Breast epithelium (tissue), 4 donors: ENCODE measurements at regions not wholly inside any gene's neighbourhood (a gene's known extent, or its start where the extent isn't known, plus 50 kb on each side); places are given as distances from the start of the nearest gene placed in this dataset.

Experiments used
- DNase-seq, 2 donors: peaks; one replicate each; pipeline ENCODE4 v3.0.0-alpha.2; 2019; ENCODE audit warnings: low spot score in 2 of 2
- H3K27ac ChIP-seq, 2 donors: fragments of 200-600 bp; sonication (generic) in 1 of 2; one replicate each; pipeline ENCODE4 v1.5.1; 2016 to 2019; ENCODE audit warnings: mild to moderate bottlenecking in 1 of 2
- H3K27me3 ChIP-seq, 2 donors: fragments of 200-600 bp; sonication (generic) in 1 of 2; one replicate each; pipeline versions ENCODE4 v1.5.1 to v1.6.0; 2017 to 2019; ENCODE audit warnings: control low read depth in 1 of 2, mild to moderate bottlenecking in 1 of 2
- H3K36me3 ChIP-seq: fragments of 200-600 bp; one replicate; pipeline ENCODE4 v1.5.1; 2019
- H3K4me1 ChIP-seq, 2 donors: fragments of 200-600 bp; sonication (generic); one replicate each; pipeline ENCODE4 v1.5.1; 2016 to 2019; ENCODE audit warnings: control low read depth in 1 of 2
- H3K4me3 ChIP-seq, 3 donors: fragments of 200-600 bp; sonication (generic); 1 replicate in 2 of 3; 2 replicates in 1 of 3; pipeline ENCODE4 v1.5.1; 2016 to 2019; ENCODE audit warnings: mild to moderate bottlenecking in 3 of 3, moderate library complexity in 2 of 3
- H3K9me3 ChIP-seq, 2 donors: fragments of 200-600 bp; sonication (generic) in 1 of 2; one replicate each; pipeline ENCODE4 v1.5.1; 2016 to 2019; ENCODE audit warnings: control low read depth in 1 of 2
- CTCF ChIP-seq, 3 donors: fragments of 450-650 bp; IDR thresholded peaks; one replicate each; pipeline ENCODE4 v1.5.1; 2016 to 2017; ENCODE audit warnings: antibody characterized with exemption in 3 of 3, mild to moderate bottlenecking in 3 of 3, moderate library complexity in 3 of 3
- POLR2A ChIP-seq: fragments of 450-650 bp; IDR thresholded peaks from one replicate; pipeline ENCODE4 v1.6.1; 2016; ENCODE audit warnings: antibody characterized with exemption, mild to moderate bottlenecking, moderate library complexity
- POLR2AphosphoS5 ChIP-seq, 3 donors: sonication (generic); formaldehyde crosslinking; IDR thresholded peaks; one replicate each; pipeline ENCODE4 v1.6.1; 2017; ENCODE audit warnings: antibody characterized with exemption in 3 of 3
- intact Hi-C: fragments of 100-400 bp; cut with DNase I; formaldehyde crosslinking; loops from one replicate; pipeline ENCODE4 v1.15.1; 2023; ENCODE audit warnings: low total_unique reads

DNA sequence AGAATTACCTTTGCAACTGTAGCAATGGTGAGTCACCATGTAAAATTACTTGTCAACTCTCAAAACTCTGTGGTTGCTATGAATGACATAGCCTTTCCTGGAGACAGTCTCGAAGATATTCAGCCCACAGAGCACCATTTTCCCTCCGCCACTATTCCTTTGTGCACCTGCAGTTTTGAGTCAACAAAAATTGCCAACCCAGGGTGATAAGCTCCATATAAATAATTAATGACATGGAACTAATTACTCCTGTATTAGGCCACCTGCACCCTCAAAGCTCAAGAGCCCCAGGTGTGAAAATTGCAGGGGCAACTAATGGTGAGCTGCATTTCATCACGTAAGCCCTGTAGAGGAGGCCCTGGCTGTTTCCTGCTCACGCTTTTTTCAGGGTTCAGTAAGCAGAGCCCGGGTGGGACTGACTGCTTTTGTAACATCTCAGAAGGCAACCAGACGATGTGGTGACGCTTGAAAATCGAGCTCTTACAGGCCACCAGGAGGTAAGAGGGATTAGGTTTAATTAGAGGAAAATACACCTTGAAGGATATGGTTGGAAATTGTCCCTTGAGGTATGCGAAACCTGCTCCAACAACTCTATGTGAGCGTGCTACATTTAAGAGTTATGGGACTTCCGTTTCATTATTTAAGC lies 70.8 kb downstream of the BMP2 start:
- no peak overlapping the region for H3K4me3 ChIP-seq
- intact Hi-C loops, result no loop called here
- DNase-seq, result no peak
- no peaks in the 10 kb centered on the region for H3K4me1 ChIP-seq
- H3K27ac ChIP-seq, result no peak overlapping the region
- peaks cover 0 to 8% of the 10 kb centered on the region in 2 donors for H3K27me3 ChIP-seq
- no peaks in the 10 kb centered on the region for H3K9me3 ChIP-seq
- TF ChIP-seq POLR2AphosphoS5 (IDR thresholded peaks at IDR 0.05), result no peak
- TF ChIP-seq POLR2A, result no peak
- no peak for TF ChIP-seq CTCF (IDR thresholded peaks at IDR 0.05)
- H3K36me3 ChIP-seq, result no peaks in the 10 kb centered on the region

DNA sequence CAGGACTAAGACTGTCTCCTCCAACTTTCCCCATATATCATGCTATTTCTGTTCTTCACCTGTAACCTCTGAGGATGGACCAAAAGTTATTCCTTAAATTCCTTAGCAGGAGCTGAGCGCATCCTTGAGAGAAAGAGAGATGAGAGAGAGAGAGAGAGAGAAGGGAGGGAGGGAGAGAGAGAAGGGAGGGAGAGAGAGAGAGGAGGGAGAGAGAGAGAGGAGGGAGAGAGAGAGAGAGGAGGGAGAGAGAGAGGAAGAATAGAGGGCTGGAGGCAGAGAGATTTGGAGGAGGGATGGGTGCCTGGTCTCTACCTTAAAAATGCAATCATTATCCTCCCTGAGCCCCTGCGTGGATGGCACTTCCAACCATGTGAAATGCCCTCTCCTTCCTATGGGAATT lies 73.6 kb downstream of the BMP2 start:
- no peak overlapping the region for H3K27ac ChIP-seq
- H3K4me1 ChIP-seq, result no peaks in the 10 kb centered on the region
- no peak for DNase-seq
- no peak overlapping the region for H3K4me3 ChIP-seq
- no peaks in the 10 kb centered on the region for H3K36me3 ChIP-seq
- peaks cover 0 to 8% of the 10 kb centered on the region in 2 donors for H3K27me3 ChIP-seq
- intact Hi-C loops, result no loop called here
- no peak for TF ChIP-seq CTCF (IDR thresholded peaks at IDR 0.05)
- no peak for TF ChIP-seq POLR2AphosphoS5 (IDR thresholded peaks at IDR 0.05)
- TF ChIP-seq POLR2A, result no peak
- no peaks in the 10 kb centered on the region for H3K9me3 ChIP-seq

DNA sequence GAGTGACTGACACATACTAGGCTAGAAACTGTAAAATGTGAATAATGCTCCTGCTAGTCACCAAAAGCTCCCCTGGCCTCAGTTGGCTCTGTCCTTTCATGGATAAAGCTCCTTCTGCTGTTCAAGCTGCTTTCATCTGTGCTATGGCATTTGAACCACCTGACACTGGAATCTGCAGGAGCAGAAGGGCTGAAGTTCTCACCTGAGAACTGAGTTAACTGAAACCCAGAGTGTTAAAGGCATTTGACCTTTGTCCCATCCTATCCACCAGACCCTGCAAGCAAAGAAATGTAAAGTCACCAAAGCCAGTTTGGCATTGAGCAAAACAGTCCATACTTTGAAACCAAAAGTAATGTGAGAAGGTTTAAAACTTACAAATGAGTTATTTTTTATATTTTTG lies 77.7 kb downstream of the BMP2 start:
- no peaks in the 10 kb centered on the region for H3K36me3 ChIP-seq
- no peak overlapping the region for H3K4me3 ChIP-seq
- H3K27ac ChIP-seq, result no peak overlapping the region
- DNase-seq, result no peak
- intact Hi-C loops, result no loop called here
- no peak for TF ChIP-seq POLR2AphosphoS5 (IDR thresholded peaks at IDR 0.05)
- TF ChIP-seq CTCF (IDR thresholded peaks at IDR 0.05), result no peak
- TF ChIP-seq POLR2A, result no peak
- peaks cover 0 to 8% of the 10 kb centered on the region in 2 donors for H3K27me3 ChIP-seq
- no peaks in the 10 kb centered on the region for H3K4me1 ChIP-seq
- no peaks in the 10 kb centered on the region for H3K9me3 ChIP-seq

DNA sequence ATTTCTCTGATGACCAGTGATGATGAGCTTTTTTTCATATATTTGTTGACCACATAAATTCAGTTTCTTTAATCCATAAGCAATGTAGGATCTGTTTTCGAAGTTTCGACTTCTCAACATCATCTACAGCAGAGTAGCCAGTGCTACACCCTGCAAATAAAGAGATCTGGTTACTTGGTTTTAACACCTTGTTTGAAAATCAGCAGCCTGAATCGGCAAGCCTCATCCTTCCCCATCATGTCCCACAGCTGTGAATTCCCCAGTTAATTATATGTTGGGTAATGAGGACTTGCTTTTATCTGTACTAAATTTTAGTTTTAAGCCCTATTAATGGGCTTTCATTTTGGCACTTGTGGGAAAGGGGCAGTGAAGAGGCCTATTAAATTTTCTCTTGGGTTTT lies 80.6 kb downstream of the BMP2 start:
- Histone ChIP-seq H3K36me3 (no peaks in the 10 kb centered on the region), H3K9me3 (no peaks in the 10 kb centered on the region), H3K27me3 (no peaks in the 10 kb centered on the region), H3K27ac (no peak overlapping the region), H3K4me1 (no peaks in the 10 kb centered on the region), H3K4me3 (no peak overlapping the region)
- intact Hi-C loops, result no loop called here
- DNase-seq, result no peak
- TF ChIP-seq POLR2AphosphoS5 (IDR thresholded peaks at IDR 0.05) (no peak), POLR2A (no peak), CTCF (IDR thresholded peaks at IDR 0.05) (no peak)

DNA sequence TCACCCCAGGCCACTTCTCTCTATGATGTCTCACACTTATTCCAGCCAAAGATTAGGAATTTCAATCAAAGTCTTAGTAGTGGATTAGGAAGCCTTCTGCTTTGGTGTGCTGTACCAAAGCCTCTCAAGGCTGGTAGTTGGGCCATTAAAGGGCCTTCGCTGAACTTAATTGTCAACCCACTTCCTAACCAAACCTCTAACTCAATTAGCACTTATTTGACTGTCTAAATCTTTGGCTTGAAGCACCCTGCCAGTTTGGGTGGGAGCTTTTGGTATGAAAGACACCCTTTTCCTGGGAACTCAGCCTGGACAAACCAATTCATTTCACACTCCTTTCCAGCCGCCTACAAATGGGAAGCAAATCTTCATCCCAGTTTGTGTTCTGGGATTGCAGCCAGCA lies 81.5 kb downstream of the BMP2 start:
- no peaks in the 10 kb centered on the region for H3K36me3 ChIP-seq
- intact Hi-C loops, result no loop called here
- H3K27ac ChIP-seq, result no peak overlapping the region
- TF ChIP-seq CTCF (IDR thresholded peaks at IDR 0.05) (no peak), POLR2AphosphoS5 (IDR thresholded peaks at IDR 0.05) (no peak), POLR2A (no peak)
- no peak overlapping the region for H3K4me3 ChIP-seq
- H3K9me3 ChIP-seq, result no peaks in the 10 kb centered on the region
- no peak for DNase-seq
- H3K4me1 ChIP-seq, result no peaks in the 10 kb centered on the region
- no peaks in the 10 kb centered on the region for H3K27me3 ChIP-seq
